ENCODE measurements at regions not wholly inside any gene's neighbourhood (a gene's known extent, or its start where the extent isn't known, plus 50 kb on each side); places are given as distances from the start of the nearest gene placed in this dataset.

DNA sequence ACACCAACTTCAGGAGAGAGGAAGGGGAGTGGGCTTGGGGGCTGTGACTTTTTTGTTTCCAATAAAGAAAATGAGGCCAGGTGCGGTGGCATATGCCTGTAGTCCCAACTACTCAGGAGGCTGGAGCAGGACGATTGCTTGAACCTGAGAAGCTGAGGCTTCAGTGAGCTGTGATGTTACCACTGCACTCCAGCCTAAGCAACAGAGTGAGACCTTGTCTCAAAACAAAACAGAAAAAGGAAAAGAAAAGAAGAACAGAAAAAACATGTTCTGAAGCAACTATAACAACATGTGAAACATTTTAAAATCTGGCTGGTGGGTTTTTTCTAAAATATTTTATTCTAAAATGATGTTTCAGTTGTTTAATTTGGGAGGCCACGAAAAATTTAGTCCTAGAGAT, 554.0 kb upstream of the ZFHX3 start:
- no peak for TF ChIP-seq EZH2phosphoT487 (IDR thresholded peaks at IDR 0.05; ENCODE audit: low read depth)
- TF ChIP-seq, protein P1, sequence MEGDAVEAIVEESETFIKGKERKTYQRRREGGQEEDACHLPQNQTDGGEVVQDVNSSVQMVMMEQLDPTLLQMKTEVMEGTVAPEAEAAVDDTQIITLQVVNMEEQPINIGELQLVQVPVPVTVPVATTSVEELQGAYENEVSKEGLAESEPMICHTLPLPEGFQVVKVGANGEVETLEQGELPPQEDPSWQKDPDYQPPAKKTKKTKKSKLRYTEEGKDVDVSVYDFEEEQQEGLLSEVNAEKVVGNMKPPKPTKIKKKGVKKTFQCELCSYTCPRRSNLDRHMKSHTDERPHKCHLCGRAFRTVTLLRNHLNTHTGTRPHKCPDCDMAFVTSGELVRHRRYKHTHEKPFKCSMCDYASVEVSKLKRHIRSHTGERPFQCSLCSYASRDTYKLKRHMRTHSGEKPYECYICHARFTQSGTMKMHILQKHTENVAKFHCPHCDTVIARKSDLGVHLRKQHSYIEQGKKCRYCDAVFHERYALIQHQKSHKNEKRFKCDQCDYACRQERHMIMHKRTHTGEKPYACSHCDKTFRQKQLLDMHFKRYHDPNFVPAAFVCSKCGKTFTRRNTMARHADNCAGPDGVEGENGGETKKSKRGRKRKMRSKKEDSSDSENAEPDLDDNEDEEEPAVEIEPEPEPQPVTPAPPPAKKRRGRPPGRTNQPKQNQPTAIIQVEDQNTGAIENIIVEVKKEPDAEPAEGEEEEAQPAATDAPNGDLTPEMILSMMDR (IDR thresholded peaks at IDR 0.05; ENCODE audit: low read depth, low read length): no peak
- peak overlapping the region; percentile 22; the same call in 1 of the 2 replicates for H2AFZ ChIP-seq (ENCODE audit: low read depth, low read length)
- no peaks in the 10 kb centered on the region for H3K9me3 ChIP-seq (ENCODE audit: insufficient read depth, low read length)
- H3K27me3 ChIP-seq (ENCODE audit: low read depth, low read length): no peaks in the 10 kb centered on the region; the same call in 1 of the 2 replicates
- peak overlapping the region; percentile 62 for H3K9ac ChIP-seq (ENCODE audit: low read length)
- no peaks in the 10 kb centered on the region for H3K79me2 ChIP-seq (ENCODE audit: low read length)
- H3K4me3 ChIP-seq (ENCODE audit: low read length): peak overlapping the region; percentile 70
- H3K4me2 ChIP-seq (ENCODE audit: low read length): peak overlapping the region; percentile 87
- peak overlapping the region; percentile 84 for H3K27ac ChIP-seq (ENCODE audit: low read length)
- H4K20me1 ChIP-seq (ENCODE audit: insufficient read depth, low read length): no peaks in the 10 kb centered on the region
- no peaks in the 10 kb centered on the region for H3K36me3 ChIP-seq (replicated peaks; ENCODE audit: low read depth, low read length)
- H3K4me1 ChIP-seq (ENCODE audit: low read length): peaks cover 19% of the 10 kb centered on the region

GRCh38 chr16:73599870-73600269, 551.9 kb upstream of the ZFHX3 start:
- no peaks in the 10 kb centered on the region for H3K9me3 ChIP-seq (ENCODE audit: insufficient read depth, low read length)
- H3K27ac ChIP-seq (ENCODE audit: low read length): no peak overlapping the region
- H3K4me1 ChIP-seq (ENCODE audit: low read length): peaks cover 19% of the 10 kb centered on the region
- TF ChIP-seq, protein P1 (IDR thresholded peaks at IDR 0.05; ENCODE audit: low read depth, low read length): no peak
- no peak for TF ChIP-seq EZH2phosphoT487 (IDR thresholded peaks at IDR 0.05; ENCODE audit: low read depth)
- H3K4me2 ChIP-seq (ENCODE audit: low read length): no peak overlapping the region
- no peaks in the 10 kb centered on the region for H3K36me3 ChIP-seq (replicated peaks; ENCODE audit: low read depth, low read length)
- no peaks in the 10 kb centered on the region for H3K79me2 ChIP-seq (ENCODE audit: low read length)
- no peaks in the 10 kb centered on the region for H4K20me1 ChIP-seq (ENCODE audit: insufficient read depth, low read length)
- no peak overlapping the region for H3K4me3 ChIP-seq (ENCODE audit: low read length)
- no peak overlapping the region for H3K9ac ChIP-seq (ENCODE audit: low read length)
- no peak overlapping the region for H2AFZ ChIP-seq (ENCODE audit: low read depth, low read length)
- no peaks in the 10 kb centered on the region; the same call in 1 of the 2 replicates for H3K27me3 ChIP-seq (ENCODE audit: low read depth, low read length)

DNA sequence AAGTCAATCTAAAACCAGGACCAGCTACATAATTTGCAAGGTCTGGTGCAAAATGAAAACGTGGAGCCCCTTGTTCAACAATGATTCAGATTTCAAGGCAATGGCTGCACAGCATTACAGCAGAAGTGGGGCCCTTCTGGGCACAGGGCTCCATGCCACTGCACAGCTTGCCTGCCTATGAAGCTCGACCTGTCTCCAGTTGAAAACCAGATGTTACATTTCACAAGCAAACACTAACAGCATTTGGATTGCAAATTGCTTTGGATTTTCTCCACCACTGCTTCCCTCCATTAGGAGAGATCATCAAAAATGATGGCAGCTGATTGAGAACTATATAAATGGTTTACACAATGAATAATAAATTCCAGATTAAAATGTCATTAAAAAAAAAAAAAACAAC, 551.4 kb upstream of the ZFHX3 start:
- H3K4me1 ChIP-seq (ENCODE audit: low read length): peaks cover 19% of the 10 kb centered on the region
- no peak overlapping the region for H3K27ac ChIP-seq (ENCODE audit: low read length)
- H3K9me3 ChIP-seq (ENCODE audit: insufficient read depth, low read length): no peaks in the 10 kb centered on the region
- no peaks in the 10 kb centered on the region for H3K36me3 ChIP-seq (replicated peaks; ENCODE audit: low read depth, low read length)
- no peaks in the 10 kb centered on the region; the same call in 1 of the 2 replicates for H3K27me3 ChIP-seq (ENCODE audit: low read depth, low read length)
- H3K4me2 ChIP-seq (ENCODE audit: low read length): no peak overlapping the region
- H2AFZ ChIP-seq (ENCODE audit: low read depth, low read length): no peak overlapping the region
- no peaks in the 10 kb centered on the region for H4K20me1 ChIP-seq (ENCODE audit: insufficient read depth, low read length)
- no peak overlapping the region for H3K9ac ChIP-seq (ENCODE audit: low read length)
- H3K79me2 ChIP-seq (ENCODE audit: low read length): no peaks in the 10 kb centered on the region
- TF ChIP-seq EZH2phosphoT487 (IDR thresholded peaks at IDR 0.05; ENCODE audit: low read depth): no peak
- TF ChIP-seq, protein P1 (IDR thresholded peaks at IDR 0.05; ENCODE audit: low read depth, low read length): no peak
- no peak overlapping the region for H3K4me3 ChIP-seq (ENCODE audit: low read length)

DNA sequence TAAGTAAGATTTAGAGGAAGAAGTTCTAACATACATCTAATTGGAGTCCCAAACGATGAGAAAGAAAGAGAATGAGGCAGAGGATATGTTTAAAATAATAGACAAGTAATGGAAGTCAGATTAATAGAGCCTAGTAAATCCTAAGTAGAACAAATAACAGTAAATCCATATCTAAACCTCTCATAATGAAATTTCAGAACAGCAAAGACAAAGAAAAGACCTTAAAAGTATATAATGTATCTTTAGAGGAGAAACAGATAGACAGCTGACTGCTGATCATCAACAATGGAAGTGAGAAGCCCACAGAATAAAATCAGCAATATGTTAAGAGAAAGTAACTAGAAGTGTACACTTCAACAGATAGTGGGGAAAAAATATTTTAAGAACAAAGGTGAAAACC, 536.2 kb upstream of the ZFHX3 start:
- no peaks in the 10 kb centered on the region for H3K79me2 ChIP-seq (ENCODE audit: low read length)
- no peak overlapping the region for H3K27ac ChIP-seq (ENCODE audit: low read length)
- H3K27me3 ChIP-seq (ENCODE audit: low read depth, low read length): no peaks in the 10 kb centered on the region
- TF ChIP-seq EZH2phosphoT487 (IDR thresholded peaks at IDR 0.05; ENCODE audit: low read depth): no peak
- TF ChIP-seq, protein P1 (IDR thresholded peaks at IDR 0.05; ENCODE audit: low read depth, low read length): no peak
- H3K4me3 ChIP-seq (ENCODE audit: low read length): no peak overlapping the region
- no peaks in the 10 kb centered on the region for H3K36me3 ChIP-seq (replicated peaks; ENCODE audit: low read depth, low read length)
- no peaks in the 10 kb centered on the region for H3K4me1 ChIP-seq (ENCODE audit: low read length)
- no peak overlapping the region for H3K9ac ChIP-seq (ENCODE audit: low read length)
- H2AFZ ChIP-seq (ENCODE audit: low read depth, low read length): no peak overlapping the region
- H4K20me1 ChIP-seq (ENCODE audit: insufficient read depth, low read length): no peaks in the 10 kb centered on the region
- H3K9me3 ChIP-seq (ENCODE audit: insufficient read depth, low read length): 0 out of 2 replicates have a peak, but pooled peaks cover 3% of the 10 kb centered on the region
- no peak overlapping the region for H3K4me2 ChIP-seq (ENCODE audit: low read length)
